K562 (cell line): ENCODE measurements at regions not wholly inside any gene's neighbourhood (a gene's known extent, or its start where the extent isn't known, plus 50 kb on each side); places are given as distances from the start of the nearest gene placed in this dataset.

Experiments
- ATAC-seq: fragments of 200-7000 bp; cut with Tn5 transposase; 3 replicates; pipeline ENCODE4 v1.9.1; 2020; ENCODE audit warnings: moderate library complexity
- BruUV-seq: library from RNA; stranded (reverse); fragments of 400-500 nt; replicated peaks from 2 replicates; lab custom pipeline; 2021; lab: Mats Ljungman, UMichigan
- CTCF ChIA-PET: fragments of 300-600 bp; formaldehyde crosslinking; extraction: SDS; loops from one replicate; lab custom pipeline; 2021; ENCODE audit warnings: low intra/inter-chr PET ratio; lab: Yijun Ruan, JAX
- POLR2A ChIA-PET: fragments of 300-600, 350-650 bp; sonication (Branson Sonifier 250); formaldehyde crosslinking; extraction: SDS; loops from one replicate; lab custom pipeline; 2021; ENCODE audit warnings: antibody characterized with exemption, inconsistent platforms; lab: Yijun Ruan, JAX
- DNase-seq, 4 experiments: peaks; one replicate each; pipeline versions ENCODE4 v3.0.0 to v3.0.0-alpha.2; 2011 to 2018; ENCODE audit warnings: low spot score in 3 of 4, mixed read lengths in 3 of 4; ENCODE audit errors: extremely low read depth in 1 of 4
- FAIRE-seq: peaks from 2 replicates; lab custom pipeline; 2011; peaks lifted over from hg19 to GRCh38; lab: Jason Lieb, UNC
- H2AFZ ChIP-seq: 2 replicates; pipeline ENCODE4 v1.6.0; 2011; ENCODE audit warnings: low read depth, low read length, control low read depth, inconsistent platforms
- H3K27ac ChIP-seq: fragments of 200-600 bp; 3 replicates; pipeline ENCODE4 v1.8.0; 2011; ENCODE audit warnings: low read depth, mild to moderate bottlenecking, control low read depth, inconsistent platforms, low read length, moderate library complexity, mixed read lengths; ENCODE audit errors: extremely low read depth
- H3K27me3 ChIP-seq, 2 experiments: fragments of 300-600 bp in 1 of 2; 2 replicates in 1 of 2; 3 replicates in 1 of 2; pipeline versions ENCODE4 v1.6.0 to v1.8.0; 2011; ENCODE audit warnings: inconsistent platforms in 2 of 2, low read length in 2 of 2, mild to moderate bottlenecking in 1 of 2, mixed read lengths in 1 of 2, moderate library complexity in 1 of 2; ENCODE audit not compliant: control insufficient read depth in 2 of 2, insufficient read depth in 2 of 2
- H3K36me3 ChIP-seq: fragments of 300-600 bp; 3 replicates; pipeline ENCODE4 v1.8.0; 2011; ENCODE audit warnings: mild to moderate bottlenecking, low read length, inconsistent platforms; ENCODE audit not compliant: control insufficient read depth, insufficient read depth
- H3K4me1 ChIP-seq, 2 experiments: fragments of 200-600 bp in 1 of 2; replicated peaks in 1 of 2; 2 replicates in 1 of 2; 3 replicates in 1 of 2; pipeline versions ENCODE4 v1.5.1 to v1.8.0; 2011; ENCODE audit warnings: inconsistent platforms in 2 of 2, low read length in 2 of 2, mild to moderate bottlenecking in 1 of 2, mixed read lengths in 1 of 2, moderate library complexity in 1 of 2; ENCODE audit not compliant: control insufficient read depth in 2 of 2, insufficient read depth in 2 of 2
- H3K4me2 ChIP-seq: 2 replicates; pipeline ENCODE4 v1.6.1; 2011; ENCODE audit warnings: low read length, control low read depth, inconsistent platforms, mixed read lengths; ENCODE audit not compliant: insufficient read depth
- H3K4me3 ChIP-seq: fragments of 200-600 bp; sonication (generic), shearing (Covaris generic); 2 replicates; pipeline ENCODE4 v1.5.1; 2016; ENCODE audit warnings: control low read depth, inconsistent platforms
- H3K79me2 ChIP-seq: fragments of 200-600 bp; 3 replicates; pipeline ENCODE4 v1.8.0; 2011; ENCODE audit warnings: low read length, inconsistent platforms; ENCODE audit not compliant: control insufficient read depth, insufficient read depth
- H3K9ac ChIP-seq, 2 experiments: 2 replicates each; pipeline versions ENCODE4 v1.6.0 to v1.6.1; 2011; ENCODE audit warnings: low read depth in 2 of 2, low read length in 2 of 2, control low read depth in 1 of 2, inconsistent platforms in 1 of 2, mild to moderate bottlenecking in 1 of 2, mixed read lengths in 1 of 2; ENCODE audit not compliant: insufficient read depth in 1 of 2
- H3K9me1 ChIP-seq: one replicate; pipeline ENCODE4 v1.6.0; 2011; ENCODE audit warnings: inconsistent platforms, mild to moderate bottlenecking, low read length, moderate library complexity; ENCODE audit not compliant: control insufficient read depth, insufficient read depth
- H3K9me3 ChIP-seq: replicated peaks from 2 replicates; pipeline ENCODE4 v1.5.1; 2011; ENCODE audit warnings: low read depth, low read length, inconsistent platforms; ENCODE audit not compliant: control insufficient read depth, insufficient read depth
- H4K20me1 ChIP-seq: replicated peaks from 2 replicates; pipeline ENCODE4 v1.6.1; 2011; ENCODE audit warnings: low read length, inconsistent platforms, mixed read lengths; ENCODE audit not compliant: control insufficient read depth, insufficient read depth
- ARHGAP35 ChIP-seq: fragments of 450-650 bp; IDR thresholded peaks from 2 replicates; pipeline ENCODE4 v1.6.1; 2018; ENCODE audit not compliant: partially characterized antibody
- ARID4B ChIP-seq: sonication (generic); formaldehyde crosslinking; IDR thresholded peaks from 2 replicates; pipeline ENCODE4 v1.8.0; 2022; ENCODE audit warnings: mild to moderate bottlenecking, missing genetic modification reagents
- CBFA2T2 ChIP-seq: fragments of 450-650 bp; conservative IDR thresholded peaks from 2 replicates; pipeline ENCODE4 v1.6.1; 2017; ENCODE audit warnings: mild to moderate bottlenecking
- ELF1 ChIP-seq: fragments of 200-800 bp; sonication (Bioruptor generic); IDR thresholded peaks from 2 replicates; pipeline ENCODE4 v1.6.1; 2016; ENCODE audit warnings: missing genetic modification characterization, missing compliant biosample characterization
- PCBP1 ChIP-seq: fragments of 200-400 bp; formaldehyde crosslinking; IDR thresholded peaks from 2 replicates; pipeline ENCODE4 v1.6.1; 2018; ENCODE audit warnings: mild to moderate bottlenecking, low read depth, low read length; ENCODE audit not compliant: poor library complexity, severe bottlenecking
- PHB ChIP-seq: fragments of 250-450 bp; sonication (Bioruptor Pico); IDR thresholded peaks from 2 replicates; pipeline ENCODE4 v1.5.0; 2021
- RUNX1 ChIP-seq: sonication (generic); IDR thresholded peaks from 2 replicates; pipeline ENCODE4 v1.6.1; 2016; ENCODE audit warnings: antibody characterized with exemption, low read depth
- TAF9B ChIP-seq: fragments of 450-650 bp; IDR thresholded peaks from 2 replicates; pipeline ENCODE4 v1.6.1; 2018; ENCODE audit warnings: mild to moderate bottlenecking; ENCODE audit not compliant: partially characterized antibody
- TCF3 ChIP-seq: sonication (generic); formaldehyde crosslinking; IDR thresholded peaks from 2 replicates; pipeline ENCODE4 v1.4.0; 2020; ENCODE audit warnings: mild to moderate bottlenecking, missing genetic modification reagents
- ZNF212 ChIP-seq: fragments of 450-650 bp; formaldehyde crosslinking; IDR thresholded peaks from 2 replicates; pipeline ENCODE4 v1.4.0; 2020; ENCODE audit warnings: mild to moderate bottlenecking
- ZNF561 ChIP-seq: fragments of 450-650 bp; formaldehyde crosslinking; conservative IDR thresholded peaks from 2 replicates; pipeline ENCODE4 v1.4.0; 2020; ENCODE audit warnings: mild to moderate bottlenecking, moderate library complexity
- ZNF778 ChIP-seq: fragments of 450-650 bp; formaldehyde crosslinking; IDR thresholded peaks from 2 replicates; pipeline ENCODE4 v1.4.0; 2020; ENCODE audit warnings: mild to moderate bottlenecking, moderate library complexity
- WGBS: fragments of 100-300 bp; shearing (Covaris generic); methylation state at CpG from one replicate; pipeline ENCODE4 v1.1.6; 2016; ENCODE audit warnings: low coverage, mixed read lengths; ENCODE audit not compliant: insufficient coverage; ENCODE audit errors: missing lambda C conversion rate; 5-methylcytosine and 5-hydroxymethylcytosine counted together
- in situ Hi-C: fragments of 300-500 bp; cut with MboI; formaldehyde crosslinking; loops from 4 replicates; pipeline ENCODE4 v1.15.0; 2018; ENCODE audit warnings: inconsistent platforms, mixed read lengths
- intact Hi-C: fragments of 100-400 bp; cut with micrococcal nuclease; formaldehyde crosslinking; loops from 2 replicates; pipeline ENCODE4 v1.14.2; 2022
- TF ChIP-seq, protein P1 (sequence below): sonication (generic); formaldehyde crosslinking; IDR thresholded peaks from 2 replicates; pipeline ENCODE4 v1.8.1; 2023; ENCODE audit warnings: mild to moderate bottlenecking, missing genetic modification reagents
- TF ChIP-seq, protein P2 (sequence below): fragments of 250-450 bp; sonication (Bioruptor Pico); IDR thresholded peaks from 2 replicates; pipeline ENCODE4 v1.4.0; 2020; ENCODE audit warnings: mild to moderate bottlenecking, moderate library complexity

DNA sequence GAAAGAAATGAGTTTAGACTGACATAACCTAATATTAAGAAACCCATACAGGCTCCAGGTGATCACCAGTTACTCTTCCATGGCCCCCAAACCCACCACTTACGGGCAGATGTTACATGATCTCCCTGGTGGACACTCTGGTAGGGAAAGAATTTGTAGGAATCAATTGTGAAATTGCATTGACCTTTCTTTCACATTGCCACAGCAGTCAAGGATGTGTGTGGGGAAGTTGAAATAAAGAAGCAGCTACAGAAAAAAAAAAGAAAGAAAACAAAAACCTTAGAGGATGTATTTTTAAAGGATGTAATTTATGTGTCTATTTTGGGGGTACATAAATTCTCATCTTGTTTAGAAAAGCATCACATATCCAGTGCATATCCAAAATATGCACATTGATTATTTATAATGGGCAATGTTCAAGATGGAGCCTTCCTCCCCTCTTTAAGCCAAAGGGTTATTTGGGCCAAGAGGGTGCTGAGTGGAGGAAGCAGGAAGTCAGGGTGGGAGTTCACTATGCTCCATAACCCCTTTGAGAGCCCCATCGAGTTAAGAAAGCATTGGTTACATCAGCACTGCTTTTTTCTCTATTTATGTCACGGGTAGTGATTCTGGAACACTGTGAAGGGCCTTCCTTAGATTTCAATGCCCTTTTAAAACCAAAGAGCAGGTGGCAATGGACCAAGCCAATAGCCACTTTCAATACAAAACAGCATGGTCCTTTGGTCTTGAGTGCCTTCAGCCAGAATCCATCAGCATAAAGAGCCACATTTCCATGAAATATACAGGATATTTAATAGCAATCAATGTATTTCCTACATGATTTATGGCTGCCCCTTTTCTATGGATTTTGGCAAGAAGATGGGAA lies 169.6 kb downstream of the LACC1 start:
- no peak overlapping the region for H3K27ac ChIP-seq
- H3K9me1 ChIP-seq, result no peaks in the 10 kb centered on the region
- no TSS peak for BruUV-seq
- H3K9ac ChIP-seq, result no peak overlapping the region
- in situ Hi-C loops (loop anchor here (25.0 kb wide), 1 partner anchor 413 kb away; no protein-coding TSS in a partner anchor), intact Hi-C loops (loop anchor here (2.0 kb wide), 1 partner anchor 141 kb away; no protein-coding TSS in a partner anchor)
- H2AFZ ChIP-seq, result no peak overlapping the region
- H3K36me3 ChIP-seq, result no peaks in the 10 kb centered on the region
- no peaks in the 10 kb centered on the region for H3K4me1 ChIP-seq
- no peaks in the 10 kb centered on the region; a peak in 1 of 5 replicates for H3K27me3 ChIP-seq
- no peaks in the 10 kb centered on the region for H3K79me2 ChIP-seq
- FAIRE-seq (no peak), ATAC-seq (no peak), DNase-seq (no peak)
- POLR2A ChIA-PET, result no interaction called here
- no peak overlapping the region for H3K4me2 ChIP-seq
- no peak overlapping the region for H3K4me3 ChIP-seq
- WGBS, result 0% methylated on average over 2 of the region's 3 CpGs
- CTCF ChIA-PET, result interaction anchor here (2.0 kb wide), 1 partner anchor 388 kb away, joined by 13 read pairs; no protein-coding TSS in a partner anchor
- H3K9me3 ChIP-seq, result no peaks in the 10 kb centered on the region
- H4K20me1 ChIP-seq, result no peaks in the 10 kb centered on the region
- TF ChIP-seq ARHGAP35 (no peak), PHB (CRISPR knock-in tag) (no peak), ZNF212 (CRISPR knock-in tag) (no peak), PCBP1 (no peak), TCF3 (CRISPR knock-in tag) (no peak), RUNX1 (no peak), ZNF561 (CRISPR knock-in tag) (no peak), CBFA2T2 (no peak), ZNF778 (CRISPR knock-in tag) (no peak), ARID4B (no peak), ELF1 (tag) (no peak), TAF9B (no peak)
- TF ChIP-seq, protein P1, sequence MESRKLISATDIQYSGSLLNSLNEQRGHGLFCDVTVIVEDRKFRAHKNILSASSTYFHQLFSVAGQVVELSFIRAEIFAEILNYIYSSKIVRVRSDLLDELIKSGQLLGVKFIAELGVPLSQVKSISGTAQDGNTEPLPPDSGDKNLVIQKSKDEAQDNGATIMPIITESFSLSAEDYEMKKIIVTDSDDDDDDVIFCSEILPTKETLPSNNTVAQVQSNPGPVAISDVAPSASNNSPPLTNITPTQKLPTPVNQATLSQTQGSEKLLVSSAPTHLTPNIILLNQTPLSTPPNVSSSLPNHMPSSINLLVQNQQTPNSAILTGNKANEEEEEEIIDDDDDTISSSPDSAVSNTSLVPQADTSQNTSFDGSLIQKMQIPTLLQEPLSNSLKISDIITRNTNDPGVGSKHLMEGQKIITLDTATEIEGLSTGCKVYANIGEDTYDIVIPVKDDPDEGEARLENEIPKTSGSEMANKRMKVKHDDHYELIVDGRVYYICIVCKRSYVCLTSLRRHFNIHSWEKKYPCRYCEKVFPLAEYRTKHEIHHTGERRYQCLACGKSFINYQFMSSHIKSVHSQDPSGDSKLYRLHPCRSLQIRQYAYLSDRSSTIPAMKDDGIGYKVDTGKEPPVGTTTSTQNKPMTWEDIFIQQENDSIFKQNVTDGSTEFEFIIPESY (CRISPR knock-in tag), result no peak
- TF ChIP-seq, protein P2, sequence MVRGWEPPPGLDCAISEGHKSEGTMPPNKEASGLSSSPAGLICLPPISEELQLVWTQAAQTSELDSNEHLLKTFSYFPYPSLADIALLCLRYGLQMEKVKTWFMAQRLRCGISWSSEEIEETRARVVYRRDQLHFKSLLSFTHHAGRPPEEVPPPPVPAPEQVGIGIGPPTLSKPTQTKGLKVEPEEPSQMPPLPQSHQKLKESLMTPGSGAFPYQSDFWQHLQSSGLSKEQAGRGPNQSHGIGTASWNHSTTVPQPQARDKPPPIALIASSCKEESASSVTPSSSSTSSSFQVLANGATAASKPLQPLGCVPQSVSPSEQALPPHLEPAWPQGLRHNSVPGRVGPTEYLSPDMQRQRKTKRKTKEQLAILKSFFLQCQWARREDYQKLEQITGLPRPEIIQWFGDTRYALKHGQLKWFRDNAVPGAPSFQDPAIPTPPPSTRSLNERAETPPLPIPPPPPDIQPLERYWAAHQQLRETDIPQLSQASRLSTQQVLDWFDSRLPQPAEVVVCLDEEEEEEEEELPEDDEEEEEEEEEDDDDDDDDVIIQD, result no peak
